Bone marrow (tissue), 2 donors: ENCODE measurements at regions not wholly inside any gene's neighbourhood (a gene's known extent, or its start where the extent isn't known, plus 50 kb on each side); places are given as distances from the start of the nearest gene placed in this dataset.

ENCODE experiments used
- DNase-seq, 2 donors: peaks; one replicate each; lab custom pipeline; 2025; lab: John Stamatoyannopoulos, UW

DNA sequence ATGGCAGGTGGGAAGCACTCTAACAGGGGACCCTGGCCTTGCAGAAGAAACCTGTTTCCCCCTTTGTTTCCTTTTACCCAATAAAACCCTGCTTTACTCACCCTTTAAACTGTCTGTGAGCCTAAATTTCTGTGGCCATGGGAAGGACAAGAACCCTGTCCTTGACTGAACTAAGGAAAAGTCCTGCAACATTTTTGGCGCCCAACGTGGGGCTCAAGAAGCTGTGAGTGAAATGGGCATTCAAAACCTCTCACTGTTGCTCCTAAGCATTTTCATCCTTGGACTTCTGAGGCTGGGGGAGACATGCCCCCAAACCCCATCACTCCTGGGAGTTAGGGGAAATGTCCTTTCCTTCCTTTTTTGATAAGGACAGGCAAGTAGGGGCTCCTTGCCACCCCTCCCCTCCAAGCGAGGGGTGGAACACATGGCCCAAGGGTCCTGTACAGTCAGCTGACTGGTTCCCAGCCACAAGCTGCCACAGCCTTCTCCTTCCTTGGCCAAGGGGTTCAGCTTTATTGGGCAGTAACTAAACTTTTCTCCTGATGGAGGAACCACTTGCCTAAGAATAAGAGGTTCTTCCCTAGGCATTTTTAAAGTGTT, 381.6 kb downstream of the KLF5 start:
- DNase-seq, result no peak

DNA sequence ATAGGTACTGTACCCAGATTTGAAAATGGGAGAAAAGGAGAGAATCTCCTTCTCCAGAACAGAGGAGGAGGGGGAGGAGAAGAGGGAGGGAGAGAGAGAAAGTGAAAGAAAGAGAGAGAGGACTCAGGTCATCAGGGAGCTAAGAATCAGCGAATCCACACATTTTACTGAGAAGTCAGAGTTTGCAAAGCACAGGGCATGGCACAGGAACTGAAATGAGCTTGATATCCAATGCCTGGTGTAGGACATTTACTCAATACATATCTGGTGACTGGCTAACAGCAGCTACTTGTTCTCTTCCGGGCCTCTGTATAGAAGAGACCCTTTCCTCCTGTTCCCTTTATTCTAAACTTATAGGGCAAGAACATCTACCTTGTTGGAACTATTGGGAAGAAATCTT, 375.1 kb downstream of the KLF5 start:
- DNase-seq, result no peak

DNA sequence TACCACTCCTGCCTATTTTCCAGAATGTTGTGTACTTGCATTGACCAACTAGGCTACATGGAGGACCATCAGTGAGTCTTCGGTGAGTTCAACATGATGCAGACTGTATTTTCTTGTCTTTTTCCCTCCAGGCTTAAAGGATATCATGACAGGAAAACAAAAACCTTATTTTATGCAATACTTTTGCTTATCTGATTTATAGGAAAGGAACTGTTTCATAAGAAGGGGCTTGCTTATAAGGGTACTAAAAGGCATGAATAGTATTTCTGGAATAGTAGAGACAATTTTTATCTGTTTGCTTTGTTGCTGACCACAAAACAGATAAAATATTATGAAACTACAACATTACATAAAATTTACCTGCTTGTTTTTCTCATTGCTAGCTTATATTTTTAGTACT, 374.7 kb downstream of the KLF5 start:
- DNase-seq, result no peak

DNA sequence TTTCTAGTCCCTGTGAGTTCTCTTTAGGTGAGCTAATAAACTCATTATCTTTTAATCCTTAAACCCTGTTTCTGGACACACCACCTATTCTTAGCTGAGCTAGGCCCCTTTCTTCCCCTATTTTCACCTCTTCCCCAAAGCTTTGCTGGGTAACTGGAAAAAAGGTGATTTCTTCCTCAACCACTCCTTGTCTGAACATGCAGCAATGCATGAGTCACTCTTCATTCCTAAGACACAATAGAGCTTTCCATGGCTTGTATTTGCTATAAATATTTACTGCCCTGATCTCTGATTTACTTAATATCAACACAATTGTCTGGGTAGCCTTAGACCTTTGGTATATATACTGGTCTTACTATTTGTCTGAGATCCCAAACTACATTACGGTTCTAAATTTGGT, 370.9 kb downstream of the KLF5 start:
- no peak for DNase-seq

DNA sequence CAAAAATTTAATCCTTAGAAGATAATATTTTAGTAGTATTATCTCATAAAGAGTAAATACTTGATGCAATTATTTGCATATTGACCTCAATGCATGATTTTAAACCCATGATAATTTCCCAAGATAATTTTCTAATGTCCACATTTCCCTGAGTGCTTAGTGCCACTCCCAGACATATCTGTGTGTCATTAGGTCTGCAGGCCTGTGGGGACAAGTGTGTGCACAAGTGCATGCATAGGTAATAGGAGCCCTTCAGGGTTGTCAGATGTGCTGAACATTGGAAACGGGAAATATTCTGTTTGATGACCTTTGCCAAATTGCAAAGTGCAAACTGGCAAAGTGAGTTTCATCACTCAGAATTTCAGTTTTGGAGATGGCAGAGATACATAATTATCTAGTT, 369.9 kb downstream of the KLF5 start:
- DNase-seq, result no peak

DNA sequence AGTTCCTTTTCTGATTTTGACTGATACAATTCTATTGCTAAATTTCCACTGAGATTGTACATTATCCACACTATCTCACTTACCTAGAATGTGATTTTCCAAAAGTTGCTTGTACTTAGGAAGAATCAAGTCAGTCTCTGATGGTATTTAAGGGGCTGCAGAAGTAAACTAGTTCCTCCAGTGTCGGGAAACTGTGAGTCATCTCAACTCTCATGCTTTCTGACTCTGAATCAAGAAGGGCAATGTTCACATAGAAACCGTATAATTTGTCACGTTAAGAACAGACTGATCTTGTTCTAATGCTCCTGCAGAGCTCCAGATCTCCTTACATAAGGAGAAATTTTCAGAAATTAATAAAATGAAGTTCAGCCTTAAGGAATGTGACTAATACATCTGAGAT, 369.3 kb downstream of the KLF5 start:
- no peak for DNase-seq

DNA sequence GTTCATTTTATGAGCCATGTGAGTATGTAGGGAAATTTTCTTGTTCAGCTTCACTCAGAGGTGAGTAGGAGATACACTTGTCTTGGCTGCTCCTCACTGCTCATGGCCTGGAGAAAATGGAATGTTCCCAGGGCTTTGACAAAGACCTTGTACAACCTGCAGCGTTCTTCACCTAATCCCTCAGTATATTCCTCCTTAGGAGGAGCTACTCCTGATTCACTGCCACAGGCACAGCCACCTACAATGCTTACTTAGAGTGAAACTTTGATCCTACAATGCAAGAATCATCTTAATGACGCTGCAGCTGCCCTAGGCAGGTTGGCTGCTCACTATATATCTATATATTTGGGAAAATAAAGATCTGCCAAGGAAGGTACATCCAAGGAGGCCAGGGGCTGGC, 364.2 kb downstream of the KLF5 start:
- DNase-seq, result no peak

DNA sequence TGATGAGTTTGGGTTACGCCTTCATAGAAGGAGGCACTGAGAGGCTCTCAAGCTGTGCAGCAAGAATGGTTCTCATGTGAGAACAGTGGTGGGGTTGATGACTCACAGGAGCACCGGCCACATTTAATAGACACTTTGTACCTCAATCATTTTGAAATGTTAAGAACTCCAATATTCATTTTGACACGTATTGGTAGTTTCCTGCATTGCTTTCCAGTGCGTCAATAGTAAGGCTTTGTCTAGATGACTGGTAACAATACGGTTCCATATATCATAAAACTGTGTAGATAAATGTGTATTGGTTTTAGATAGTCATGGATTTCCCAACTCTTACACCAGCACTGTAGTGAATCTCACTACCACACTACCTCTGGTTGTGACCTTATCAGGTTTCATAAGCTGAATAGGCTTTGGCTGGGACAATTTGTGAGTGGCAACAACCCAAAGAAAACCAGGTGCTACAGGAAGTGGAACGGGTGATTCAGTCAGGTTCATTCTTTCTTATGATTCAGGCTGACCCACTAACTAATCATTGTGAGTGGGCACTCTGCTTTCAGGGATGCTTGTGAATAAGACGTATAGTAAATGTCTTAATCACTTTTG, 362.6 kb downstream of the KLF5 start:
- no peak for DNase-seq

DNA sequence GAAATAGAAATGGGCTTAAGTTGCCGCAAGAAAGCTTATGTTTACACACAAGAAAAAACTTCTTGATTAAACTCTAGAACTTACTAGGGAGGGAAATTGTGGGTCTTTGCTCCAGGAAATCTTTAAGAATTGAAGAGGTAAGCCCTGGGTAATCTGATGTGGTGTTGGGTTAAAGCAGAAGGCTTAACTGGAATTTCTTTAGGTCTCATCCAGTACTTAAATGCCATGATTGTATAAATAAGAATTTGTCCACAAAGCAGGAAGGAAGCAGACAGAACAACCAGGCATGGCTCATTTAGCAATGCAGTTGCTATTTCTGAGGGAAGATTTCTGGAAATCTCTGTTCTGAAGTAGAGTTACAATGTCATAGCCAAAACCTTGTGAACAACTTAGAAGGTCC, 360.4 kb downstream of the KLF5 start:
- no peak for DNase-seq

DNA sequence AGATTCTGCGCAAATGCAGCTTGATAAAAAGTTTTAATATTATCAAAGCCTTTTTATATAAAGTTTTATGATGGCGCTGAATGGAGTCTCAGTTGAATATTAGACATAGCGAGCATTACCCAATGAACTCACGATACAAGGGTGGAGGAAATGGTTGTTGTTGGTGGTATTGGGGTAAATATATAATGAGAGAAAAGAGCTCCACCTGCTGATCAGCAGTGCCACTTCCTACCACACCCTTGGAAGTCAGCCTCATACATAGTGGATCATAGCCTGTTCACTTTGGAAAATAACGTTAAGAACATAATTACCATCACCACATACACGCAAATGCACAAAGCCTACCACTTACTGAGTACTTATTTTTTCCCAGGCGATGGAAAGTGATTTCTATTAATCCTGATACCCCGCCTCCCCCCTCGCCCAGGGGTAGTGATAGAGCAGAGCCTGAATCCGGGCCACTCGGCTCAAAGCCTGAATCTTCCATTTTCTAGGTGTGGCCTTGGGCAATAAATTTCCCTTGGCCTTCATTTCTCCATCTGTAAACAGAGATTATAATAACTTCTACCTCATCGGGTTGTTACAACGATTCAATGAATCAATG, 358.3 kb downstream of the KLF5 start:
- no peak for DNase-seq

DNA sequence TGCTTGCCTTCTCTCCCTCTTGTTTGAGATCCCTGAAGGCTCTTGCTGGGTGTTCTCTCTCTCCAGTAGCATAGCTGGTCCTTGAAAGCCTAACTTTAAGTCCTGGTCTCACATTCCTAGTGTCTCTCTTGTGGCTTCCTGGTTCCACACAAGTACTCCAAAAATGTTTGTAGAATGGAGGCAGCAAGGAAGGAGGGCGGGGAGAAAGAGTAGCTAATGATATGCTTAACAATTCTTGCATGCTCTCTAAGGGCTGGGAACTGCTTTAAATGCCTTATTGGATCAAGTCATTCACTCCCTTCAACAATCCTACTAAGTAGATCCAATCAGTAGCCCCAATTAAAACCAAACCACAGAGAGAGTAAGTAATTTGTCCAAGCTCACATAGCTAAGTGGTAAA, 357.3 kb downstream of the KLF5 start:
- no peak for DNase-seq

DNA sequence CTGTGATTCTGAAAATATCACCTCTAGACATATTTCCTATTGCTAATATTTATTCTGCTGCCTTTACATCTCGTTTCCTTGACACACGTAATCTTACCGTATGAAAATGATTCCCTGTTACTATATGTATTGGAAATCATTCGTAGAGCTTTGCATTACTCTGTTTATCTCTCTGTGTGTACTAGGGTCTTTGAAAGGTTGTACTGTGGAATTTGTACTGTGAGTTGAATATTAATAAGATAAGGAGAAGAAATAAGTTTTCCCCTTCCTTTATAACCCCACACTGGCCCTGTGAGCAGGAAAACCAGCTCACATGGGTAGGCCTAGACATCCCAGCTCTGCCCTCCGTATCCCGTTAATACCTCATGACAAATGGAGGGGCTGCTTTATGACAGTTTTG, 354.9 kb downstream of the KLF5 start:
- no peak for DNase-seq

DNA sequence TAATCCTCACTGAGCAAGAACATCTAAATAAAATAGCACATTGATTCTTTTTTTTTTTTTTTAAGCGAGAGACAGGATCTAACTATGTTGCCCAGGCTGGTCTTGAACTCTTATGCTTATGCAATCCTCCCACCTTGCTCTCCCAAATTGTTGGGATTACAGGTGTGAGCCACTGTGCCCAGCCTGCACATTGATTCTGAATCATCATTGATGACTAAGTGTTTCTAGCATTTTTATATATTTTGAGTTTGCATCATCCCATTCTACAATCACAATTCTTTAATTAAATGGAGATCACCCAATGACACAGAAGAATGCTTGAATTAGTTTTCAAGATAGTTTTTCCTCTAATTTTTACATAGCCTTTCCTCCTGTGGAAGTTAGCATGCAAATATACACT, 354.1 kb downstream of the KLF5 start:
- no peak for DNase-seq

DNA sequence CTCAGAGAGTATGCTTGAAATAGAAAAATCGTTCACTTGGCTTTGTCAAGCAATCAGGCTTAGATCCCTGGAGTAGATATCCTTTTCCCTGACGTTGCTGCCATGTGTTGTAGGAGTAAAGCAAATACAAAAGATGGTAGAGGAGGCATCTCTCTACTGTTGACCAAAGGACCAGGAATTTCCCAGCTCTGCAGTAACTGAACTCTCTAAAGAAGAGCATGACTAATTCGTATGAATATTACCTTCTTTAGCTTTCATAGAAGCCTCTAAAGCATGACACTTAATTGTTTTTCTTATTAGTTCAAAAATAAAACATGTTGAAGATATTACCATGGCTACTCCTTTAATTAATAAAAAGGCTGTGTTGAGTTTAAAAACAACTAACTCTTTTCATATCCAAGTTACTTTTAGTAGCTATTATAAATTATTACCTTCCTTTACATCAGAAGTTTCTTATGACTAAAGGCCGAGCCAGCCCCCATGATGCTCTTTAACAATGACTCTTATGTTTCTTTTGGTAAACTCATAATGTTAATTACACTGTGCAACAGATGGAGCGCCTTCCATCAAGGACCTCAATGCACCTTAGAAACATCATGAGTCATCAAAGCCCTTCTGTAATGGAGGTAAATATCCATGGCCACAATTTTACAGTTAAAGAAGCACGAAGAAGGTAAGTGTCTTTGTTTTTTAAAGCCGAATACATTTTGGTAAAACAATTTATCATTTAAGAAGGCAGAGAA, 352.4 kb downstream of the KLF5 start:
- no peak for DNase-seq

DNA sequence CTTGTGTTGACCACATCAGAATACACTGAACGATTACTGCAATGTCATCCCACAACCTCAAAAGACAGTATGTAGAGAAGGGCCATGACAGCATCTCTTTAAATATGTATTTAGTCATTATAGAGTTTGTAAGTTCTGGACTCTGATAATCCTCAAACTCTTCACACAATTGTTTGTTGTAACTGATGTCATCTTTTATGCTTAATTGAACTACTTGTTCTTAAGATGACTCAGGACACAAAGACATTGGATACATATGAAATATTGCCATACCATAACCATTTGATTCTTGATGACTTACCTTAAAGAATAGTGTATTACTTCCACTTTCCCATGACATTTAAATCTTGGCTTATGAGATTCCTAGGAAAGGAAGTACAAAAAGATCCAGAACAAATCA, 347.6 kb downstream of the KLF5 start:
- DNase-seq, result no peak

DNA sequence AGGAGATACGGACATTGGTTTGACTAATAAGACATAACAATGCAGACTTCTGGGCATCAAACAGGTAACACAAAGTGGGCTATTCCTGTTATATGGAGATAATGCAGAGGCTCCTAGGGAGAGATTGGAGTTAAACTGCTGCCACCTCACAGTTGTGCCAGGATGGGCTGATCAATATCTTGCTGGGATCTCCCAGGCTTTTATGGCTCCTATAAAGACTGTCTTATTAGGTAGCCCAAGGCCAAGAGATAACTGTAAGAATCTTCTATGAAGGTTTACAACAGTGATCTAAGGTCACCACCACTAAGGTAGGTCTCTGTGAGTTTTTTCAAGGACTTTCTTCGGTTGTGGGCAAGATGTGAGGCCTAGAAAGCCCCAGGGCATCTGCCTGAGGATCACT, 345.8 kb downstream of the KLF5 start:
- DNase-seq, result no peak

DNA sequence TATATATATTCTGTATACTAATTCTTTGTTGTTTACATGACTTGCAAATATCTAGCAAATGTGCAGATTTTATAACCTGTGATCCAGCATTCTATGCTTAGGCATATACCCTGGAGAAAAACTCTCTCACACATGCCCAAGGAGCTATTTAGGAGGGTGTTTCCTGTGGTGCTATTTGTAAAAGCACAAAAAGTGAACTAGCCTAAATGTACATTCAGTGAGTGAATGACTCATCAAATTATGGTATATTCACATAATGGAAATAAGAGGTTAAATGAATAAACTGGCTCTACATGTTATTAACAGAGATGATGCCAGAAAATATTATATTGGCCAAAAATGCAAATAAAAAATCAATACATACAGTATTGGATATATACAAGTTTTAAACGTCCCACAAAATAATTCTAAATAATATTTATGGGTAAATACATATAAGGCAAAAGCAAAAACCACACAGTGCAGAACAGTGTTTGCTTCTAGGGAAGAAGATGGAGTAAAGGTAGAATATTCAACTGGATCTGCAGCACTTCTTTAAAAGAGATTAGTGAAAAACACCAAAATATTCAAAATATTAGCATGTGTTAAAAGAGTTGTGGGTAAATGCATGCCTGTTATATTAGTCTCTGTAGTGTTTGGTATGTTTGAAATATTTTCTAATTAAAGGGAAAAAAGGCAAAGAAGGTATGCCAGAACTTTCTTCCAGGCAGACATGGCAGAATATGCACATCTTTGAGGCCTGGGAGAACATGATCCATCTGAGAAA, 344.7 kb downstream of the KLF5 start:
- DNase-seq, result no peak

DNA sequence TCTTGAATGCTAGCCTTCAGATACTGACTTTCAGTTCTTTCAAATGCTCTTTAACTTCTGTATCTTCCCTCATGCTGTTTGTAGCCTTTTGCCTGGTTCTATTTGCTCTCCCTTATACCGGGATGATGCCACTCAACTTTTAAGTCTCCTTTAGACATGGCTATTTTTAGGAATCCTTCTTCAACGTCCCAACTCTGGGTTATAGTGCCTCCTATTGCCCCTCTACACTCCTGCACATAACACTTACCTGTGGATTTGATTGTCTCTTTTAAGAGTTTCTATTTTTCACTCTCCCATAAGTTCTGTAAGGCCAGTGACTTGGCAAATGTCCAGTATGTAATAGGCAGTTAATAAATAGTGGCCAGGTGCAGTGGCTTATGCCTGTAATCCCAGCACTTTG, 343.0 kb downstream of the KLF5 start:
- DNase-seq, result no peak

DNA sequence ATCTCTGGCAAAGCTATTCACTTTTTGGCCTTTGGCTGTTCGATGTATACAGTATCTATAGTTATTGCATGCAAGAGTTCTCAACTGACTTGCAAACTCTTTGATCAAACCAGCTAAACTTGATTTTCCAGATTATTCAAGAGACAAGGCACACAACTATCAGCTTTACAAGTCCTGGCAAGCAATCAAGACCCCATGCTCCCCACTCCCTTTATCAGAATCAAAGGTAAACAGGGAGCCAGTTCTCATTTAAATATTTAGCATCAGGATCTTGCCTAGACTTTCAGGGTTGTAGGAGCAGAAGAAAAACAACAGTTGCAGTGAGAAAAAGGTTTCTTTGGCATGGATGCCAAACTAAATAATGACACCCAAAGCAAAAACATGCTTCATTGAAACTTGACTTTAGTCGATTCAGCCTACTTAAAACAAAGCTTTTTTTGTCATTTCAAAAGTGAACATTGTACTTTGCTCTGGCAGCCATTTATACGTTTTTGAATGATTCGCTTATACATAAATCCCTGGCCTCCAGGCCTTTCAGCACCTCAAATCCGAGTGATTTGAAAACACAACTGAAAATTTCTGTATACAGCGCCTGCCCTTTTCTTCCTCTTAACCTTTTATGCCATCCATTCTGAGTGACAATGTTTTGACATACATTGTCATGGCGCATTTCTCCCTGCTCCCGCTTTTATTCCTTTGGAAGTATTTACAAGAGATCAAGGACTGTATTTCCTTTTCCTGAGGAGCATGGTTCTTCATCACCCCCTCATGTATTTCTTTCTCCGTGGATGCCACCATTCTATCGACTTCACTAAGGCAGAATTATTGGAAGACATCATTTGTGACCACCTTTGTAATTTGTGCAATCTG, 340.8 kb downstream of the KLF5 start:
- no peak for DNase-seq

DNA sequence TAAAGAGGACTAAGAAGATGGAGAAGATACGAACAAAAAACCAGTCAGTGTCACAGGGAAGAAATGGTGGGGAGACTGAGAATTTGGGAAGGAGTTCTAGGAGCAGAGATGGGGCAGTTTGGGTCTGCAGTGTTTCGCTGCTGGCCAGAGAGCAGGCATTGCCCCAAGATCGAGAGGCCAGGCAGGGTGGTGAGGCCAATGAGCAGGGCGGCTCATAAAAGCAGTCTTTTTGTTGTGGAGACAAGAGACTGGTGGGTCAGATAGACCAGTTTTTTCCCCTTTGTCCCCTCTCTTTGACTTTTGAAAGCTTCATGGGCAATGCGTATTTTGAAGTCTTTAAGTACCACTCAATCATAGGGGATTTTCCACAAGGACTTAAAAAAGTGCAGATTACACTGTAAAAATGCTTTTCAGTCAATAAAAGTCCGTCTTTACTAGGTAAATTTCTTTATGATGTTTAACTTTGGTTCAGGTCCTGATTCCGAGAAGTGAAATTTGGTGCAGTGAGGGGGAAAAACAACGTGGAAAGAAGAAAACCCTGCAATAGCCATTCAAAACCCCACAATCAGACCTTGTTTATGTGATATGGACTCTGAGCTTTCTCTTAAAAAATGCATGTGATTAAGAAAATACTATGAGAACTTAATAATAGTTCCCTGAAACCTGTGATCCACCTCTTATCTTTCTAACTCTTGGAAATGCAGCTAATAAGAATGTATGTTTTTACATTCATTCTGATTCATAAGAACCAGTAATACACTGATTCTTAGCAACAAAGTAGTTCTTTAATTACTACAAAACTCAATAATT, 338.9 kb downstream of the KLF5 start:
- DNase-seq, result no peak

DNA sequence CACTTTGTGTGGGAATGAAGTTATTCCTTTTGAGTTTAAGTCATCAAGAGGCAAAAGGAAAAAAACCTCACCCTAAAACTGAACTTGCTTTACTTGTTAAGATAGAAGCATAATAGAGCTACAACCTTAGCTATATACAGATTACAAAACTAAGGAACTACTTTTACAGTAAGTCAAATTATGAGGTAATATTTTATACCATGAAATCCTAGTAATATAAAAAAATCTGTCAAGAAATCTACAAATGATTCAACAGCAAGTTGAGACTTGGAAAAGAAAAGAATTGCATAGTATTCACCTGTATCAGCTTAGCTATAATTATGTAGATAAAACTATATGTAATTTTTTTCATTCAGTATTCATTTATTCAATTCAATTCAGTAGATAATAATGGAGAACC, 335.3 kb downstream of the KLF5 start:
- no peak for DNase-seq
